Epithelial cell of prostate (primary cell): ENCODE measurements at regions not wholly inside any gene's neighbourhood (a gene's known extent, or its start where the extent isn't known, plus 50 kb on each side); places are given as distances from the start of the nearest gene placed in this dataset.

Source experiments
- DNase-seq: peaks from one replicate; pipeline ENCODE4 v3.0.0-alpha.2; 2011; ENCODE audit warnings: low read depth, low spot score
- H3K27ac ChIP-seq: fragments of 450-650 bp; 2 replicates; pipeline ENCODE4 v1.5.1; 2017; ENCODE audit warnings: mild to moderate bottlenecking

- no peak for DNase-seq
- H3K27ac ChIP-seq, result no peak overlapping the region
These were observed 142.4 kb downstream of the EN1 start for GRCh38 chr2:118705032-118705431.

- no peak for DNase-seq
These were observed 147.8 kb downstream of the EN1 start for GRCh38 chr2:118699447-118700175.

DNA sequence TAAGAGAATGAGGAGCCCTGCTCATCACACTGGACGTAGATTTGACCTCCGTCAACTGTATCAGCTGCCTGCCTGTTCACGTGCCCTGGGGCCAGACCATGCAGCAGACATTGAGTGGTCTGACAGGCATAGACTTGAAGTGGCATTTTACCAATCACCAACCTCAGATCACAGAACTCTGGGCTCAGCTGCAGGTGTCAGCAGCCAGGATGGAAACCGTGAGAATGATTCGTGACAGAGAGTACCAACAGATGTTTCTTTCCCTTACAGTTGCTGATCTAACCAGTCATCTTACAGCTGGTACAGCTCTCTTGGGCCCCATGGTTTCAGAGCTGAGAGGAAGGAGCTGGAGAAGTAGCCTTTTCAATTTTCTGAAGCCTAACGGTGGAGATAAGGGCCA is 148.9 kb downstream of the EN1 start:
- H3K27ac ChIP-seq, result no peak overlapping the region
- DNase-seq, result no peak

More at GRCh38 chr2:118699447-118700175, 147.8 kb downstream of the EN1 start:
- H3K27ac ChIP-seq, result no peak overlapping the region

DNA sequence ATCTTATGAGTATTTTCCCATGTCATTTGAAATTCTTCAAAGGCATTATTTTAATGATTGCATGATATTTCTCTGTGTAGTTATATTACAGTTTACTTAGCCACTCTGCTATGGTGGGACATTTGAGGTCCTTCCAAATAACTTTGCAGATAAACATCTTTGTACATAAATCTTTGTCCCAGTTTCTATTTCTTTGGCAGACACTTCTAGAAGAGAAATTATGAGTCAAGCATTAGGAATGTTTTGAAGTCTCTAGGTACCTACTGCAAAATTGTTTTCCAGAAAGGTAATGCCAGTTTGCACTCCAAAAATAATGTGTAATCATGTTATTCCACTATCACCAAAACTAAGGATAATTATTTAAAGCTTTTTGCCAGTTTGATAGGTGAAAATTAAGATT is 149.7 kb downstream of the EN1 start:
- no peak for DNase-seq
- no peak overlapping the region for H3K27ac ChIP-seq

- no peak for DNase-seq
- no peak overlapping the region for H3K27ac ChIP-seq
These were observed 150.5 kb downstream of the EN1 start for GRCh38 chr2:118696786-118697465.

GRCh38 chr2:118693287-118693822 is 154.1 kb downstream of the EN1 start:
- no peak for DNase-seq
- H3K27ac ChIP-seq, result no peak overlapping the region

DNA sequence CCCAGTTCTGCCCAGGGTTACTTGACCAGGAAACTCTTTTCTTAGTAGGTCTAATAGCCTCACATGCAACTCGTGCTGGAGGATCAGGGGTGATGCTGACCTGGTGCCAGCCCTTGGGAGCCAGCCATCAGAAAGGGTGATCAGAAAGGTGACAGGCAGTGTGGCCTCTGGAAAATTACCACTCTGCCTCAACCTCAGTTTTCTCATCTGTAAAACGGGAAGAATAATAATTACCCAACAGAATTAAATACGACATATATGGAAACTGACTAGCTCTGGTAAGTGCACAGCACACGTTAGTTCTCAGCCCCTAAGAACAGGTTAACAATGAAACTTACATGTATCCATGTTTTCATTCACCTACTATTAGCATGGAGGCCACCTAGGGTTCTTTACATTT is 157.6 kb downstream of the EN1 start:
- no peak for DNase-seq
- H3K27ac ChIP-seq, result no peak overlapping the region

DNA sequence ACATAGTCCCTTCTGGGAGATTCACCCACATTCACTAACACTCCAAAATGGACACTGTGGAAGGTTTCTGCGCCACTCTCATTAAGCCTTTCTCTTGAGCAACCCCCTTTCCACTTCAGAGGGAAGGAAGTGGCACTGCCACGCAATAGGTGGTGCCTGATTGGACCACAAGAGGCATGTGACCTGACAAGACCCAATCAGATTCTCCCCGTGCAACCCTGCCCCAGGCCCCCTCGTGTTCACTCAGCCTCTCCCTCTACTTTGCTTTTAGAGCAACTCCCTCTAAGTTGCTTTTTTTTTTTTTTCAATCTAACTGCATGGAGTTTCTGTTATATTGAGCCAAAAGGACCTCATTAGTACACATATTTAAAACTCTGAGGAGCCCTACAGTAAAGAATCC is 158.0 kb downstream of the EN1 start:
- no peak overlapping the region for H3K27ac ChIP-seq
- no peak for DNase-seq

- no peak overlapping the region for H3K27ac ChIP-seq
- no peak for DNase-seq
These were observed 158.4 kb downstream of the EN1 start for GRCh38 chr2:118689033-118689432.

DNA sequence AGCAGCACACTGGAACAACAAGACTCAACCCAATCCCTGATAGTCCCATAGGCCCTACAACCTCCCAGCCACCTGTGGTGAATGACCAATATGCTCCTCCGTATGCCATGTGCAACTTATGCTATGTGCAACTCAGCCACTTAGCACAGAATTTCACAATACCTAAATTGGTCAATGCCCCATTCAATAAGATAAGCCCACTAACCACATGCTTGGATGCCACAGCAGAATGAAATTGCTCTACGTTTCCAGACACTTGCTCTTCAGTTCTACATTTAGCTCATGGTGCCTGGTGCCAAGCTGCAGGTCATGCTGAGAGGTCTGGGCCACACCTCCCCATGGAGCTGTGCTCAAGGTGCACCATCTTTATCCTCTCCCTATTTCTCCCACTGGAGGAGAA is 159.8 kb downstream of the EN1 start:
- H3K27ac ChIP-seq, result no peak overlapping the region
- DNase-seq, result no peak

- DNase-seq, result no peak
- H3K27ac ChIP-seq, result no peak overlapping the region
These were observed 160.3 kb downstream of the EN1 start for GRCh38 chr2:118687192-118687591.

DNA sequence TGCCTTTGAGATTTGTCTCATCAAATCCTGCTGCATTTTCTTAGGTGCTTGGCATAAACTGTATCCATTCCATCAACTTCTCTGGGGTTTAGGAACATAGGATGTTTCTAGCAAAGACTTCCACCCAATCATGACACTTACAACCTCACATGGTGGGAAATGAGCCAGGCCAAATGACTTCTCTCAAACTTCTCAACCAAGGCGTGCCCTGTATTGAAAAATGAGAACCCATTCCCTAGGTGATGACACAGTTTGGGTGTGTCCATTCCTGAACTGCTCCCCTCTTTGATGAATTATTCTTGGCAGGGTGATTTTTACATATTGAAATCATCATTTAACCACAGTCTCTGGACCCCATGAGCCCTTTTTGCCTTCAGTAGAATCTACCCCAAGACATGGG is 161.1 kb downstream of the EN1 start:
- no peak overlapping the region for H3K27ac ChIP-seq
- no peak for DNase-seq

- H3K27ac ChIP-seq, result no peak overlapping the region
- DNase-seq, result no peak
These were observed 164.0 kb downstream of the EN1 start for GRCh38 chr2:118683460-118683859.

DNA sequence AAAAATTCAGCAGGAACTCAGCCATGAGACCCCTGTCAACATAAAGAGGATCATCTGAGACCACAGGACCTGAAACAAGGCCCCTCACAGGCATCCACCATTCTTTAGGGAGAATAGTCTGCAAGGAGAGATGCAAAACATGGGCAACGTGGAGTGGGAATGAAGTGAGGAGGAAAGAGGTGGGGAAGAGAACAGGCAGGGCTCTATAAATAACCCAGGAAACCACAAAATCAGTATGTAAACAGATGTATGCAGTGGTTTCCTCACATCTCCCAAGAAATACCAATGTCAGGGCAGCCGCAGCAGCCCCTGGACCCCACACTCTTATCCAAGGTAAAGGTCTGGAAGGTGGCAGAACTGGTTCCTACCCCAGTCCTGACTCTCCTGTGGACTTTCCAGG is 168.5 kb downstream of the EN1 start:
- no peak for DNase-seq
- no peak overlapping the region for H3K27ac ChIP-seq

- no peak overlapping the region for H3K27ac ChIP-seq
- no peak for DNase-seq
These were observed 169.9 kb downstream of the EN1 start for GRCh38 chr2:118677546-118677945.

GRCh38 chr2:118675531-118675930 is 171.9 kb downstream of the EN1 start:
- H3K27ac ChIP-seq, result no peak overlapping the region
- no peak for DNase-seq

- no peak for DNase-seq
- no peak overlapping the region for H3K27ac ChIP-seq
These were observed 174.8 kb downstream of the EN1 start for GRCh38 chr2:118672571-118673158.

- no peak overlapping the region for H3K27ac ChIP-seq
- DNase-seq, result no peak
These were observed 175.6 kb downstream of the EN1 start for GRCh38 chr2:118671701-118672454.

DNA sequence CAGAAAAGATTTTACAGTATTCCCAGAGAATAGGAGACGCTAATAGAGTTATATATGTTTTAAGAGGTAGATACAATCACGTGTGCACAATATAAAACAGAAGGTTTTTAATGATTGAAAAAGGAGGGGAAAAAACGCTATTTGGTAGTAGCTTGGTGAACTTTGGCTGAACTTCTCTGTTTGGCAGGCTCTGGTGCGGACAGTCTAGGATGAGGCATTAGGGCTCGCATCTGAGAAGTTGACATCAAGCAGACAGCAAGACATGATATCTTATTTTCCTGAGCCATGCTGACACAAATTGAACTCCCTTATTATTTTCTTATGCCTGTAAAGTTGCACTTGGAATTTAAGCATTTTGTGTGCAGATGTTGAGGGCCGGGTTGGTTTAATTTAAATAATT is 176.6 kb downstream of the EN1 start:
- DNase-seq, result no peak
- H3K27ac ChIP-seq, result no peak overlapping the region

- no peak overlapping the region for H3K27ac ChIP-seq
- no peak for DNase-seq
These were observed 177.2 kb downstream of the EN1 start for GRCh38 chr2:118670276-118670675.

DNA sequence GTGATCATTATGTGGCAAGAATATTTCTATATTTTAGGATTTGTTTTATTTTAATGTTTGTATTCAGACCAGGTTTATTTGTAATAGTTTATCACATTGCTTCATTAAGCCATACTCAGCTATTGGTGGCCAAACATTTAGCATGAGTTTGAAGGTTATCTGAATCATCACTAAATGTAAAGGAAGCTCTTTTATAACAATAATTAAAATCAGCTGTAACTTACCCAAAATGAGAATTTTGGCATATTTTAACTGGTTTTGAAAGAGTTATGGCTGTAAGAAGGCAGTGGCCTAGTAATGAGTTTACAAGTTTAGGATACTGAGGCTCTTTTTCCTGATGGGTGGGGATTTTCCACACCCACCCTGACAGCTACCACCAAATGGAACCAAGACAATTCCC is 177.8 kb downstream of the EN1 start:
- DNase-seq, result no peak

More for the DNA sequence above, 177.8 kb downstream of the EN1 start:
- H3K27ac ChIP-seq, result no peak overlapping the region
